GM23338 (cell line): ENCODE measurements at regions not wholly inside any gene's neighbourhood (a gene's known extent, or its start where the extent isn't known, plus 50 kb on each side); places are given as distances from the start of the nearest gene placed in this dataset.

Source experiments
- ATAC-seq: fragments of 200-7000 bp; cut with Tn5 transposase; 3 replicates; pipeline ENCODE4 v1.9.1; 2020
- DNase-seq: peaks from one replicate; pipeline ENCODE4 v3.0.0-alpha.2; 2015; ENCODE audit warnings: low spot score
- H2AFZ ChIP-seq: fragments of 200-600 bp; sonication (generic); 2 replicates; pipeline ENCODE4 v1.8.0; 2016; ENCODE audit warnings: antibody characterized with exemption, mild to moderate bottlenecking, moderate library complexity
- H3F3A ChIP-seq: fragments of 200-600 bp; sonication (generic); replicated peaks from 2 replicates; pipeline ENCODE4 v1.8.0; 2017; ENCODE audit warnings: antibody characterized with exemption, mixed run types, low read depth
- H3K27ac ChIP-seq: fragments of 200-600 bp; sonication (generic); 2 replicates; pipeline ENCODE4 v1.6.1; 2016; ENCODE audit warnings: low read depth
- H3K27me3 ChIP-seq: fragments of 200-600 bp; sonication (generic); 2 replicates; pipeline ENCODE4 v1.8.0; 2016; ENCODE audit warnings: mild to moderate bottlenecking, mixed run types, moderate library complexity; ENCODE audit not compliant: insufficient read depth
- H3K36me3 ChIP-seq: fragments of 200-600 bp; sonication (generic); 2 replicates; pipeline ENCODE4 v1.8.0; 2016; ENCODE audit warnings: mild to moderate bottlenecking; ENCODE audit not compliant: insufficient read depth
- H3K4me1 ChIP-seq: fragments of 200-600 bp; sonication (generic); 2 replicates; pipeline ENCODE4 v1.8.0; 2016; ENCODE audit warnings: mild to moderate bottlenecking, moderate library complexity; ENCODE audit not compliant: insufficient read depth
- H3K4me2 ChIP-seq: fragments of 200-600 bp; sonication (generic); 2 replicates; pipeline ENCODE4 v1.7.1; 2017; ENCODE audit warnings: mixed run types
- H3K4me3 ChIP-seq: fragments of 200-600 bp; sonication (generic); 2 replicates; pipeline ENCODE4 v1.6.1; 2016; ENCODE audit warnings: mixed run types
- H3K79me2 ChIP-seq: fragments of 200-600 bp; sonication (generic); replicated peaks from 2 replicates; pipeline ENCODE4 v1.8.0; 2017; ENCODE audit warnings: mild to moderate bottlenecking; ENCODE audit not compliant: insufficient read depth
- H3K9me2 ChIP-seq: fragments of 200-600 bp; sonication (generic); 2 replicates; pipeline ENCODE4 v1.8.0; 2017; ENCODE audit not compliant: insufficient read depth
- H4K20me1 ChIP-seq: fragments of 200-600 bp; sonication (generic); replicated peaks from 2 replicates; pipeline ENCODE4 v1.8.0; 2017; ENCODE audit warnings: mild to moderate bottlenecking; ENCODE audit not compliant: insufficient read depth
- H3K27ac Mint-ChIP-seq: 2 replicates; pipeline ENCODE4 v1.8.0; 2020; ENCODE audit warnings: inconsistent platforms, mild to moderate bottlenecking, moderate library complexity, mixed read lengths
- H3K27me3 Mint-ChIP-seq: 3 replicates; pipeline ENCODE4 v1.8.0; 2022; ENCODE audit warnings: low read depth, mild to moderate bottlenecking, moderate library complexity, mixed read lengths, inconsistent platforms; ENCODE audit not compliant: insufficient read depth, poor library complexity
- H3K36me3 Mint-ChIP-seq: 3 replicates; pipeline ENCODE4 v1.8.0; 2021; ENCODE audit warnings: low read depth, mild to moderate bottlenecking, inconsistent platforms, moderate library complexity, mixed read lengths
- H3K4me1 Mint-ChIP-seq: 3 replicates; pipeline ENCODE4 v1.8.0; 2020; ENCODE audit warnings: mild to moderate bottlenecking, inconsistent platforms, mixed read lengths
- H3K4me3 Mint-ChIP-seq: 3 replicates; pipeline ENCODE4 v1.8.0; 2021; ENCODE audit warnings: moderate library complexity, mild to moderate bottlenecking, inconsistent platforms, mixed read lengths
- H3K9me3 Mint-ChIP-seq: 3 replicates; pipeline ENCODE4 v1.8.0; 2020; ENCODE audit warnings: moderate library complexity, mild to moderate bottlenecking, inconsistent platforms, mixed read lengths
- CREB1 ChIP-seq: fragments of 250-450 bp; sonication (Bioruptor Pico); IDR thresholded peaks from 2 replicates; pipeline ENCODE4 v1.5.0; 2020; ENCODE audit warnings: low read depth, mild to moderate bottlenecking, moderate library complexity
- ETS1 ChIP-seq: IDR thresholded peaks from 2 replicates; pipeline ENCODE4 v1.6.1; 2016; ENCODE audit warnings: antibody characterized with exemption
- EZH2 ChIP-seq: fragments of 200-600 bp; sonication (generic); IDR thresholded peaks from one replicate; pipeline ENCODE4 v1.8.0; 2017; ENCODE audit warnings: antibody characterized with exemption, mild to moderate bottlenecking, low read depth; ENCODE audit not compliant: unreplicated experiment
- EZH2phosphoT487 ChIP-seq: fragments of 200-600 bp; sonication (generic); IDR thresholded peaks from one replicate; pipeline ENCODE4 v1.8.1; 2018; ENCODE audit warnings: antibody characterized with exemption; ENCODE audit not compliant: unreplicated experiment
- JUNB ChIP-seq: IDR thresholded peaks from one replicate; pipeline ENCODE4 v1.6.1; 2016; ENCODE audit warnings: antibody characterized with exemption; ENCODE audit not compliant: unreplicated experiment
- POLR2AphosphoS5 ChIP-seq: IDR thresholded peaks from 2 replicates; pipeline ENCODE4 v1.6.1; 2016; ENCODE audit warnings: antibody characterized with exemption, low read depth
- REST ChIP-seq: IDR thresholded peaks from one replicate; pipeline ENCODE4 v1.6.1; 2018; ENCODE audit warnings: antibody characterized with exemption; ENCODE audit not compliant: unreplicated experiment
- STAT1 ChIP-seq: IDR thresholded peaks from one replicate; pipeline ENCODE4 v1.6.1; 2016; ENCODE audit warnings: antibody characterized with exemption; ENCODE audit not compliant: unreplicated experiment
- ZNF114 ChIP-seq: fragments of 250-450 bp; sonication (Bioruptor Pico); IDR thresholded peaks from 2 replicates; pipeline ENCODE4 v1.5.0; 2020; ENCODE audit warnings: mild to moderate bottlenecking, moderate library complexity
- ZNF331 ChIP-seq: fragments of 250-450 bp; sonication (Bioruptor Pico); IDR thresholded peaks from 2 replicates; pipeline ENCODE4 v1.5.0; 2020; ENCODE audit warnings: low read depth, mild to moderate bottlenecking, moderate library complexity
- ZNF462 ChIP-seq: fragments of 250-450 bp; sonication (Bioruptor Pico); IDR thresholded peaks from 2 replicates; pipeline ENCODE4 v1.5.0; 2020; ENCODE audit warnings: mild to moderate bottlenecking, moderate library complexity

- no peak for TF ChIP-seq ZNF462 (CRISPR knock-in tag)
- TF ChIP-seq JUNB, result no peak
Measured at GRCh38 chr5:124342027-124342471, 404.4 kb downstream of the ZNF608 start (continued).

GRCh38 chr5:124341066-124341858, 405.2 kb downstream of the ZNF608 start:
- DNase-seq (no peak), ATAC-seq (no peak)
- Mint-ChIP-seq H3K4me1 (peaks cover 4% of the 10 kb centered on the region; the same call in 2 of the 3 replicates), H3K27ac (no peak overlapping the region), H3K4me3 (no peak overlapping the region), H3K36me3 (peaks cover 3% of the 10 kb centered on the region; the same call in 1 of the 3 replicates), H3K27me3 (no peaks in the 10 kb centered on the region), H3K9me3 (peaks cover 4% of the 10 kb centered on the region; the same call in 1 of the 3 replicates)
- Histone ChIP-seq H3K27me3 (no peaks in the 10 kb centered on the region), H2AFZ (peak overlapping the region; percentile 74; the same call in 1 of the 2 replicates), H3K4me3 (no peak overlapping the region), H3K4me1 (no peaks in the 10 kb centered on the region; the same call in 1 of the 2 replicates), H3K4me2 (no peak overlapping the region), H4K20me1 (no peaks in the 10 kb centered on the region), H3K36me3 (no peaks in the 10 kb centered on the region), H3K9me2 (peaks cover 11% of the 10 kb centered on the region), H3F3A (no peaks in the 10 kb centered on the region), H3K27ac (no peak overlapping the region), H3K79me2 (no peaks in the 10 kb centered on the region)
- no peak for TF ChIP-seq ETS1
- TF ChIP-seq REST, result no peak
- TF ChIP-seq POLR2AphosphoS5, result no peak
- TF ChIP-seq ZNF114, result no peak
- no peak for TF ChIP-seq ZNF331 (CRISPR knock-in tag)
- no peak for TF ChIP-seq EZH2phosphoT487
- TF ChIP-seq CREB1 (CRISPR knock-in tag), result no peak
- no peak for TF ChIP-seq STAT1
- TF ChIP-seq JUNB, result no peak
- TF ChIP-seq EZH2, result no peak
